ENCODE measurements at regions not wholly inside any gene's neighbourhood (a gene's known extent, or its start where the extent isn't known, plus 50 kb on each side); places are given as distances from the start of the nearest gene placed in this dataset.

GRCh38 chr16:7221157-7221556 is 111.5 kb upstream of the RBFOX1 start:
- TF ChIP-seq CTCF (optimal IDR thresholded peaks at IDR 0.05 in 1 of 3, IDR thresholded peaks at IDR 0.05 in 1 of 3, conservative IDR thresholded peaks at IDR 0.05 in 1 of 3; ENCODE audit: extremely low read depth in 1 of 3, insufficient read depth in 2 of 3, low read length in 3 of 3), result no peak
- no peak for TF ChIP-seq EZH2 (IDR thresholded peaks at IDR 0.05; ENCODE audit: low read length)

Measured in keratinocyte (primary cell).